Upper lobe of left lung (tissue), 6 donors: ENCODE measurements at regions not wholly inside any gene's neighbourhood (a gene's known extent, or its start where the extent isn't known, plus 50 kb on each side); places are given as distances from the start of the nearest gene placed in this dataset.

Experiments used
- ATAC-seq, 2 donors: fragments of 200-7000 bp; cut with Tn5 transposase; one replicate each; pipeline ENCODE4 v1.9.1; 2022; ENCODE audit warnings: mild to moderate bottlenecking in 2 of 2, moderate library complexity in 2 of 2; ENCODE audit not compliant: low FRiP score in 2 of 2
- DNase-seq, 2 donors: peaks; one replicate each; pipeline ENCODE4 v3.0.0-alpha.2; 2019 to 2020
- H3K27ac ChIP-seq, 4 donors: fragments of 200-600 bp; sonication (generic); one replicate each; pipeline ENCODE4 v1.5.1; 2016 to 2019
- H3K27me3 ChIP-seq, 4 donors: fragments of 200-600 bp; sonication (generic); one replicate each; pipeline ENCODE4 v1.5.1; 2017 to 2019
- H3K36me3 ChIP-seq, 4 donors: fragments of 200-600 bp; sonication (generic); one replicate each; pipeline ENCODE4 v1.5.1; 2016 to 2019
- H3K4me1 ChIP-seq, 4 donors: fragments of 200-600 bp; sonication (generic); one replicate each; pipeline ENCODE4 v1.5.1; 2018 to 2019
- H3K4me3 ChIP-seq, 4 donors: fragments of 200-600 bp; sonication (generic); one replicate each; pipeline ENCODE4 v1.5.1; 2017 to 2019; ENCODE audit warnings: mild to moderate bottlenecking in 2 of 4, moderate library complexity in 1 of 4
- H3K9me3 ChIP-seq, 4 donors: fragments of 200-600 bp; sonication (generic); one replicate each; pipeline ENCODE4 v1.5.1; 2018 to 2019
- EP300 ChIP-seq, 4 donors: sonication (generic); formaldehyde crosslinking; IDR thresholded peaks; one replicate each; pipeline ENCODE4 v1.5.1; 2017; ENCODE audit warnings: antibody characterized with exemption in 4 of 4, control low read depth in 2 of 4
- POLR2A ChIP-seq, 4 donors: fragments of 450-650 bp; IDR thresholded peaks; one replicate each; pipeline ENCODE4 v1.5.1; 2016 to 2017; ENCODE audit warnings: antibody characterized with exemption in 4 of 4, mild to moderate bottlenecking in 2 of 4
- POLR2AphosphoS5 ChIP-seq, 2 donors: sonication (generic); formaldehyde crosslinking; IDR thresholded peaks; one replicate each; pipeline ENCODE4 v1.5.1; 2017; ENCODE audit warnings: antibody characterized with exemption in 2 of 2
- WGBS, 2 donors: methylation state at CpG; one replicate each; pipeline ENCODE4 v1.1.5; 2017 to 2018; 5-methylcytosine and 5-hydroxymethylcytosine counted together
- TF ChIP-seq, protein P1 (sequence below), 6 experiments: fragments of 450-650 bp in 4 of 6; fragments of 200-600 bp in 2 of 6; sonication (generic) in 2 of 6; IDR thresholded peaks; one replicate each; pipeline ENCODE4 v1.5.1; 2016 to 2019; ENCODE audit warnings: antibody characterized with exemption in 6 of 6
- donor health status: DM: no; HTN: no; CAD: no; lungs with moderate emphysema.
- donor health status: DM: no; HTN: yes; CAD: no; lungs with severe emphysema.

- Histone ChIP-seq H3K4me1 (no peaks in the 10 kb centered on the region), H3K27ac (peak overlapping the region in 3 of 4 donors; percentile 37 to 75 (median 68)), H3K4me3 (no peak overlapping the region), H3K27me3 (no peaks in the 10 kb centered on the region), H3K9me3 (no peaks in the 10 kb centered on the region), H3K36me3 (no peaks in the 10 kb centered on the region)
- ATAC-seq = peak in 1 of 2 donors; percentile 45
- DNase-seq = no peak
- WGBS, 2 donors = 59 to 65% methylated on average over 7 to 9 of the region's 9 CpGs
- TF ChIP-seq, protein P1, sequence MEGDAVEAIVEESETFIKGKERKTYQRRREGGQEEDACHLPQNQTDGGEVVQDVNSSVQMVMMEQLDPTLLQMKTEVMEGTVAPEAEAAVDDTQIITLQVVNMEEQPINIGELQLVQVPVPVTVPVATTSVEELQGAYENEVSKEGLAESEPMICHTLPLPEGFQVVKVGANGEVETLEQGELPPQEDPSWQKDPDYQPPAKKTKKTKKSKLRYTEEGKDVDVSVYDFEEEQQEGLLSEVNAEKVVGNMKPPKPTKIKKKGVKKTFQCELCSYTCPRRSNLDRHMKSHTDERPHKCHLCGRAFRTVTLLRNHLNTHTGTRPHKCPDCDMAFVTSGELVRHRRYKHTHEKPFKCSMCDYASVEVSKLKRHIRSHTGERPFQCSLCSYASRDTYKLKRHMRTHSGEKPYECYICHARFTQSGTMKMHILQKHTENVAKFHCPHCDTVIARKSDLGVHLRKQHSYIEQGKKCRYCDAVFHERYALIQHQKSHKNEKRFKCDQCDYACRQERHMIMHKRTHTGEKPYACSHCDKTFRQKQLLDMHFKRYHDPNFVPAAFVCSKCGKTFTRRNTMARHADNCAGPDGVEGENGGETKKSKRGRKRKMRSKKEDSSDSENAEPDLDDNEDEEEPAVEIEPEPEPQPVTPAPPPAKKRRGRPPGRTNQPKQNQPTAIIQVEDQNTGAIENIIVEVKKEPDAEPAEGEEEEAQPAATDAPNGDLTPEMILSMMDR (IDR thresholded peaks at IDR 0.05) = no peak
- peak in 1 of 4 donors; percentile 22 for TF ChIP-seq EP300 (IDR thresholded peaks at IDR 0.05)
Observed at GRCh38 chr2:136255648-136256461, 137.9 kb upstream of the CXCR4 start.

GRCh38 chr2:136255127-136255526, 137.2 kb upstream of the CXCR4 start:
- Histone ChIP-seq H3K4me1 (peaks cover 0 to 3% (median 0%) of the 10 kb centered on the region in 4 donors), H3K27me3 (no peaks in the 10 kb centered on the region), H3K9me3 (no peaks in the 10 kb centered on the region), H3K27ac (peak overlapping the region in 2 of 4 donors; percentile 68 to 75), H3K4me3 (no peak overlapping the region), H3K36me3 (no peaks in the 10 kb centered on the region)
- WGBS, 2 donors = 87% methylated on average over 3 of the region's 3 CpGs
- TF ChIP-seq EP300 (IDR thresholded peaks at IDR 0.05) (no peak), POLR2A (IDR thresholded peaks at IDR 0.05) (no peak), POLR2AphosphoS5 (IDR thresholded peaks at IDR 0.05) (no peak)
- TF ChIP-seq, protein P1 (IDR thresholded peaks at IDR 0.05) = no peak
- no peak for ATAC-seq
- DNase-seq = no peak

DNA sequence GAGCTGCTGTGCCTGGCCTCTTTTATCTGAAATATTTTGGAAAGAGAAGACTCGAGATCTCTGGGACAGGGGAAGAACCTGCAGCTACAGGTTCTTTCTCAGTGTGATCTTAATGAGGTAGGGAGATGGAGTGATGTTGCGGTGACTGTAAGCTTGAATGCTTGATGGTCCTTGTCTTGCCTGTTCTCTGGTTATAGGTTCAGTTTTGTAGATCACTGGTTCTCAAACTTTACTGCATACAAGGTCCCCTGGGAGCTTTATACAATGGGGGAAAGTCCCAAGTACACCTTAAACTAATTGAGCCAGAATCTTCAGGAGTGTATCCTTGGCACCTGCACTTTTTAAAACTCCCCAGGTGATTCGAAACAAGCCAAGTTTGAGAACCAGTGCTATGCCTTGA, 136.7 kb upstream of the CXCR4 start:
- Histone ChIP-seq H3K27ac (peak overlapping the region in 2 of 4 donors; percentile 68 to 75), H3K4me3 (no peak overlapping the region), H3K9me3 (no peaks in the 10 kb centered on the region), H3K36me3 (no peaks in the 10 kb centered on the region), H3K27me3 (no peaks in the 10 kb centered on the region), H3K4me1 (peaks cover 0 to 3% (median 0%) of the 10 kb centered on the region in 4 donors)
- ATAC-seq (no peak), DNase-seq (no peak)
- WGBS, 2 donors = 62 to 64% methylated on average over 3 of the region's 3 CpGs
- TF ChIP-seq EP300 (IDR thresholded peaks at IDR 0.05) (no peak), POLR2A (IDR thresholded peaks at IDR 0.05) (no peak), POLR2AphosphoS5 (IDR thresholded peaks at IDR 0.05) (no peak)
- TF ChIP-seq, protein P1 (IDR thresholded peaks at IDR 0.05) = no peak

GRCh38 chr2:136253288-136254004, 135.5 kb upstream of the CXCR4 start:
- H3K36me3 ChIP-seq = no peaks in the 10 kb centered on the region
- no peak overlapping the region for H3K4me3 ChIP-seq
- peaks cover 0 to 3% (median 0%) of the 10 kb centered on the region in 4 donors for H3K4me1 ChIP-seq
- TF ChIP-seq POLR2A (IDR thresholded peaks at IDR 0.05) (no peak), POLR2AphosphoS5 (IDR thresholded peaks at IDR 0.05) (no peak), EP300 (IDR thresholded peaks at IDR 0.05) (no peak)
- TF ChIP-seq, protein P1 (IDR thresholded peaks at IDR 0.05) = no peak
- peak overlapping the region in 2 of 4 donors; percentile 20 to 59 for H3K27ac ChIP-seq
- DNase-seq (peak in 1 of 2 donors; percentile 76), ATAC-seq (peak in 1 of 2 donors; percentile 72)
- no peaks in the 10 kb centered on the region for H3K27me3 ChIP-seq
- no peaks in the 10 kb centered on the region for H3K9me3 ChIP-seq
- 71 to 93% methylated on average over 6 of the region's 6 CpGs for WGBS, 2 donors
